ENCODE measurements at regions not wholly inside any gene's neighbourhood (a gene's known extent, or its start where the extent isn't known, plus 50 kb on each side); places are given as distances from the start of the nearest gene placed in this dataset.
"Not testable (repeated sequence)": the region's sequence is repeated elsewhere in the genome, so short reads cannot be mapped to it uniquely, and the experiment has no call there.

GRCh38 chr9:81445331-81445921 lies 243.9 kb downstream of the TLE1 start:
- H3K27me3 Mint-ChIP-seq = peaks cover 3% of the 10 kb centered on the region
- no peak overlapping the region for H3K4me3 Mint-ChIP-seq
- no peak for ATAC-seq (ENCODE audit: low read depth)
- no peaks in the 10 kb centered on the region for H3K4me1 Mint-ChIP-seq
- no peak overlapping the region for H3K27ac Mint-ChIP-seq
- no peak for DNase-seq (ENCODE audit: low spot score in 2 of 2)
- H3K36me3 Mint-ChIP-seq = peaks cover 2% of the 10 kb centered on the region
- peaks cover 19% of the 10 kb centered on the region for H3K9me3 Mint-ChIP-seq

- no peak for DNase-seq (ENCODE audit: low spot score in 2 of 2)
- H3K4me1 Mint-ChIP-seq = no peaks in the 10 kb centered on the region
These were observed 257.7 kb downstream of the TLE1 start for GRCh38 chr9:81431641-81432040.

GRCh38 chr9:81430727-81431126 lies 258.6 kb downstream of the TLE1 start:
- Mint-ChIP-seq H3K4me1 (no peaks in the 10 kb centered on the region), H3K36me3 (no peaks in the 10 kb centered on the region), H3K27me3 (peaks cover 4% of the 10 kb centered on the region), H3K4me3 (no peak overlapping the region), H3K27ac (no peak overlapping the region), H3K9me3 (peaks cover 15% of the 10 kb centered on the region)
- DNase-seq (ENCODE audit: low spot score in 2 of 2) (no peak), ATAC-seq (ENCODE audit: low read depth) (no peak)

More at GRCh38 chr9:81431641-81432040, 257.7 kb downstream of the TLE1 start:
- ATAC-seq (ENCODE audit: low read depth) = no peak
- Mint-ChIP-seq H3K36me3 (no peaks in the 10 kb centered on the region), H3K4me3 (no peak overlapping the region), H3K27me3 (peaks cover 4% of the 10 kb centered on the region), H3K9me3 (peaks cover 12% of the 10 kb centered on the region), H3K27ac (no peak overlapping the region)

- Mint-ChIP-seq H3K4me3 (no peak overlapping the region), H3K36me3 (no peaks in the 10 kb centered on the region), H3K9me3 (peaks cover 18% of the 10 kb centered on the region), H3K27me3 (peaks cover 4% of the 10 kb centered on the region), H3K4me1 (no peaks in the 10 kb centered on the region), H3K27ac (no peak overlapping the region)
- DNase-seq (ENCODE audit: low spot score in 2 of 2) (no peak), ATAC-seq (ENCODE audit: low read depth) (no peak)
These were observed 261.5 kb downstream of the TLE1 start for GRCh38 chr9:81427870-81428269.

- no peaks in the 10 kb centered on the region for H3K27me3 Mint-ChIP-seq
- peaks cover 18% of the 10 kb centered on the region for H3K9me3 Mint-ChIP-seq
- no peak overlapping the region for H3K4me3 Mint-ChIP-seq
- ATAC-seq (ENCODE audit: low read depth) (no peak), DNase-seq (ENCODE audit: low spot score in 2 of 2) (no peak)
- peaks cover 2% of the 10 kb centered on the region for H3K36me3 Mint-ChIP-seq
- H3K27ac Mint-ChIP-seq = no peak overlapping the region
- no peaks in the 10 kb centered on the region for H3K4me1 Mint-ChIP-seq
These were observed 264.9 kb downstream of the TLE1 start for GRCh38 chr9:81424431-81424830.

DNA sequence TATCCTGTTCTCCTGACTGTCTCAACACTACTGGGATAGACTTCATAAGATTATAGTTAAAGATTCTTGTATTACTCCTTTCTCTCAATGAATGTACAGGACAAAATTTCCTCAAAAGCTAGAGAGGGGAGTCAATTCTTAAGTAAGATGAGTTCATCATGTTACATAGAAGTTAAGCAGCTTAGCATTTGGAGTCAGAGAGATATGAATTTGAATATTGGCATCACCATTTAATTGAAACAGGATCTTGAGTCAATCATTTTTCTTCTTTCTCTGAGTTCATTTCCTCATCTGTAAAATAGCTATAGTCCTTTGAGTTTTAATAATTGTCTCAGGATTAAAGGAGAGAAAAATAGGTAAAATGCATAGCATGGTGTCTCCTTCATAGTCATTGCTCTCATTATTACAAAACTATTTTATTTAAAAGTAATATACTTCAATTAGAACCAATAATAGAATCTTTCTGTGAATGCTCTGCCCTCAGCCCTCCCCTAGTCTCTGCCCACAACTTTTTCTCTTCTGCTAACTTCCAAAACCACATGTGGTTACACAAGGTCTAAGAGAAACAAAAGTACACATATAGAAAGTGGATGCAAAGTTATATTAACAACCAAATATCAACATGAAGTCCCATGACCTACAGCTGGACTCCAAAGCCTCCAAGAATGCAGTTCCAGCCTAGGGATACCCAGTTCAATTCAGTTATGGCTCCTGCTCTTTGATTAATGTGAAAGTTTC lies 265.6 kb downstream of the TLE1 start:
- Mint-ChIP-seq H3K9me3 (peaks cover 18% of the 10 kb centered on the region), H3K27ac (no peak overlapping the region), H3K27me3 (no peaks in the 10 kb centered on the region), H3K36me3 (peaks cover 2% of the 10 kb centered on the region), H3K4me3 (no peak overlapping the region), H3K4me1 (no peaks in the 10 kb centered on the region)
- no peak for ATAC-seq (ENCODE audit: low read depth)
- no peak for DNase-seq (ENCODE audit: low spot score in 2 of 2)

DNA sequence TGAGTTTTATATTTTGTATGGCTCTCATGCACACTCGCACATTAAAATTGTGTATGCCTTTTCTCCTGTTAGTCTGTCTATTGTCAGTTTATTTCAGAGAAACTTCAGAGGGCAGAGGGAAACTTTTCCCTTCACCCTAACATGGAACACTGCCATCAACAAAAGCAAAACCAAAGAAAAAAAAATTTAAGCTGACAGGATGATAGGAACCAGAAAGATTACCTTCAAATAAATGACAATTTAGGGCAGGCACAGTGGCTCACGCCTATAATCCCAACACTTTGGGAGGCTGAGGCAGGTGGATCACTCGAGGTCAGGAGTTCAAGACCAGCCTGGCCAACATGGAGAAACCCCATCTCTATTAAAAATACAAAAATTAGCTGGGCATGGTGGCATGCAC lies 268.3 kb downstream of the TLE1 start:
- H3K9me3 Mint-ChIP-seq; H3K27ac Mint-ChIP-seq; H3K4me1 Mint-ChIP-seq; DNase-seq (ENCODE audit: low spot score in 2 of 2); H3K4me3 Mint-ChIP-seq; ATAC-seq (ENCODE audit: low read depth); H3K36me3 Mint-ChIP-seq; H3K27me3 Mint-ChIP-seq: not testable (repeated sequence)

- Mint-ChIP-seq H3K27ac (no peak overlapping the region), H3K4me1 (no peaks in the 10 kb centered on the region), H3K27me3 (no peaks in the 10 kb centered on the region), H3K4me3 (no peak overlapping the region), H3K36me3 (peaks cover 2% of the 10 kb centered on the region), H3K9me3 (peaks cover 3% of the 10 kb centered on the region)
- no peak for DNase-seq (ENCODE audit: low spot score in 2 of 2)
- no peak for ATAC-seq (ENCODE audit: low read depth)
These were observed 269.3 kb downstream of the TLE1 start for GRCh38 chr9:81420024-81420423.

DNA sequence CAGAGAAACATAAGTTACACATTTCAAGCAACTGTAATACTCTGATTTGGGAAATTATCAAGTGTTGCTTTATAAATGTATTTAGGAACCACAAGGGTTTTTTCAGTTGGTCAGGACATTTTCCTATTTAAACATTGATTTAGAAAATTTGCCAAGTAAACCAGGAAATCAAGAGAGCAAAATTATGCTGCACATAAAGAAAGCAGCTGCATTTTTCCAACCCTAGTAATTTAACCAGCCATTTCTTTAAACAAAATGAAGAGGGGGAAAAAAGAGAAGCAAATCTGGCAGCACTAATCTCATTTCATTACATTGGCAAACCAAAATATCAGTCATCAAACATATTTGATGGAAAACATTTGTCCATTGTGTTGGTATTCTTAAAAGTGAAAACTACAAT lies 271.4 kb downstream of the TLE1 start:
- DNase-seq (ENCODE audit: low spot score in 2 of 2) (no peak), ATAC-seq (ENCODE audit: low read depth) (no peak)
- H3K27ac Mint-ChIP-seq = no peak overlapping the region
- H3K36me3 Mint-ChIP-seq = peaks cover 2% of the 10 kb centered on the region
- H3K4me3 Mint-ChIP-seq = no peak overlapping the region
- H3K9me3 Mint-ChIP-seq = peaks cover 1% of the 10 kb centered on the region
- H3K27me3 Mint-ChIP-seq = no peaks in the 10 kb centered on the region
- no peaks in the 10 kb centered on the region for H3K4me1 Mint-ChIP-seq

DNA sequence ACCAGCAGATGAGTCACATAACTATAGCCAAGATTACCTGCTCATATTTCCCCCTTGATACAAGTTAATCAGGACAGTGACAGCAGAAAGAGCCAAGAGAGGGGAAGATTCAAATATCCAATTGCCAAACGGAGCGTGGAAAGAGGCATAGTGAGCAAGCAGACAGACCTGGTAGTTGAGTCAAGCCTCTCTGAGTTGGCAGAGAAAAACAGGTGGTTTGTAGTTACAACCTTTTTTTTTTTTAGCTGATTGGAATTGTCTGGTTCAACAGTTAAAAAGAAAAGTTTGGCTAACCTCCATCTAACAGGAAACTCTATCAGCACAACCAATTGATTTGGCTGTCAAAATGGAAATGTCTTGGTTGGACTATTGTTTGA lies 272.1 kb downstream of the TLE1 start:
- H3K36me3 Mint-ChIP-seq = peaks cover 2% of the 10 kb centered on the region
- no peak overlapping the region for H3K4me3 Mint-ChIP-seq
- DNase-seq (ENCODE audit: low spot score in 2 of 2) (no peak), ATAC-seq (ENCODE audit: low read depth) (no peak)
- peaks cover 1% of the 10 kb centered on the region for H3K9me3 Mint-ChIP-seq
- no peaks in the 10 kb centered on the region for H3K27me3 Mint-ChIP-seq
- no peak overlapping the region for H3K27ac Mint-ChIP-seq
- H3K4me1 Mint-ChIP-seq = no peaks in the 10 kb centered on the region

GRCh38 chr9:81416476-81417298 lies 272.7 kb downstream of the TLE1 start:
- H3K27ac Mint-ChIP-seq = no peak overlapping the region
- H3K4me1 Mint-ChIP-seq = no peaks in the 10 kb centered on the region
- H3K36me3 Mint-ChIP-seq = peaks cover 2% of the 10 kb centered on the region
- ATAC-seq (ENCODE audit: low read depth) (no peak), DNase-seq (ENCODE audit: low spot score in 2 of 2) (no peak)
- peaks cover 1% of the 10 kb centered on the region for H3K9me3 Mint-ChIP-seq
- no peaks in the 10 kb centered on the region for H3K27me3 Mint-ChIP-seq
- H3K4me3 Mint-ChIP-seq = no peak overlapping the region

DNA sequence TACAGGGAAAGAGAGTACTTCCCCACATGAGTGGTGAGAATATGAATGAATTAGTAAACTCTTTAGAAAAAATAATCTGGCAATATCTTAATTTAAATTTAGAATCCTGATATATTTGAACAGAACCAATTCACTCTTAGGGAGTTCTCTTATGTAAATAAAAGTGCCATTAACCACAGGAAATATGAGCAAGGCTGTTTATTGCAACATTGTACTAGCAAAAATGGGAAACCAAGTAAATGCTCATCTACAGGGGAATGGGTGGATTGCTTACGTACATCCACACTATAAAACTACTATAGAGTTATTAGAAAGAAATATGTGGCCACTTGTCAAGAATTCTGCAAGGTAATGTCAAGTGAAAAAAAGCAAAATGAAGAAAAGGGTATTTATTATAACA lies 274.5 kb downstream of the TLE1 start:
- H3K4me1 Mint-ChIP-seq = no peaks in the 10 kb centered on the region
- no peak overlapping the region for H3K27ac Mint-ChIP-seq
- no peak overlapping the region for H3K4me3 Mint-ChIP-seq
- no peaks in the 10 kb centered on the region for H3K9me3 Mint-ChIP-seq
- H3K36me3 Mint-ChIP-seq = no peaks in the 10 kb centered on the region
- H3K27me3 Mint-ChIP-seq = no peaks in the 10 kb centered on the region
- ATAC-seq (ENCODE audit: low read depth) = no peak
- no peak for DNase-seq (ENCODE audit: low spot score in 2 of 2)

DNA sequence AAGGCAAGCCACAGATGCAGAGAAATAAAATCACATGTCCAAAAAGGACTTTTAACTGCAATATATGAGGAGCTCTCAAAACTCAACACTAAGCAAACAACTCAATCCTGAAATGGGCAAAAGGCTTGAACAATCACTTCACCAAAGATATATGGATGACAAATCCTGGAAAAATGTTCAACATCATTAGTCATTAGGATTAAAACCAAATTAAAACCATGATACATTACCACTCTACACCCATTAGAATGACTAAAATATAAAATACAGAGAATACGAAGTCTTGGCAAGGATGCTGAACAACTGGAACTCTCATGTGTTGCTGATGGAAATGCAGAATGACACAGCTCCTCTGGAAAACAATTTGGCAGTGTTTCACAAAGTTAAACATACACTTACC lies 277.4 kb downstream of the TLE1 start:
- no peak overlapping the region for H3K4me3 Mint-ChIP-seq
- DNase-seq (ENCODE audit: low spot score in 2 of 2) (no peak), ATAC-seq (ENCODE audit: low read depth) (no peak)
- H3K27me3 Mint-ChIP-seq = no peaks in the 10 kb centered on the region
- H3K9me3 Mint-ChIP-seq = no peaks in the 10 kb centered on the region
- no peak overlapping the region for H3K27ac Mint-ChIP-seq
- H3K36me3 Mint-ChIP-seq = no peaks in the 10 kb centered on the region
- H3K4me1 Mint-ChIP-seq = no peaks in the 10 kb centered on the region

DNA sequence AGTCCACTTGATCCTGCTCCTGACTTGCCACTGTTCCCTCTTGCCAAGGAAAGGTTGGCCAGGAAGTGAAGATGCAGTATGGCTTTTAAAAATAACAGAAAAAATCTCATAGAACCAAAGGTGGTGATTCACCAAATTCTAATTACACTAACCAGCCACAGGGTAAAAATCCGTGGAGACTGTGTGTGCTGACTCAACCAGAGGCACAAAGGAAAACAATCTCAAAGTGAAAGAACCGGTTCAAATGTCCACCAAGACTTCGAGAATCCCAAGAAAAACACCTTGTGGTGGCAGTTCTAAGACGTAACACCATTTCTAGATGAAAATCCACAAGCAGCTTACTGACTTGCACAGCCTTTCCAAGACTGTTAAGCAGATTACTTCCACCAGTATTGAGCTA lies 279.1 kb downstream of the TLE1 start:
- Mint-ChIP-seq H3K27ac (no peak overlapping the region), H3K36me3 (no peaks in the 10 kb centered on the region), H3K27me3 (no peaks in the 10 kb centered on the region), H3K4me1 (no peaks in the 10 kb centered on the region), H3K9me3 (no peaks in the 10 kb centered on the region), H3K4me3 (no peak overlapping the region)
- DNase-seq (ENCODE audit: low spot score in 2 of 2) (no peak), ATAC-seq (ENCODE audit: low read depth) (no peak)

Data from memory B cell (primary cell).